Ovary (tissue), 7 donors: ENCODE measurements at regions not wholly inside any gene's neighbourhood (a gene's known extent, or its start where the extent isn't known, plus 50 kb on each side); places are given as distances from the start of the nearest gene placed in this dataset.
"Not testable (repeated sequence)": the region's sequence is repeated elsewhere in the genome, so short reads cannot be mapped to it uniquely, and the experiment has no call there.

Experiments used
- DNase-seq, 5 donors: peaks; one replicate each; pipeline ENCODE4 v3.0.0-alpha.2; 2019 to 2020
- H3K27ac ChIP-seq, 2 donors: fragments of 200-600 bp; one replicate each; pipeline versions ENCODE4 v1.5.1 to v1.8.0; 2019 to 2022
- H3K27me3 ChIP-seq: fragments of 200-600 bp; one replicate; pipeline ENCODE4 v1.8.0; 2022
- H3K36me3 ChIP-seq: fragments of 200-600 bp; sonication (generic); one replicate; pipeline ENCODE4 v1.5.1; 2019
- H3K4me1 ChIP-seq: one replicate; pipeline ENCODE4 v1.8.1; 2013; ENCODE audit warnings: mild to moderate bottlenecking, moderate library complexity; ENCODE audit not compliant: insufficient read depth
- H3K4me3 ChIP-seq: fragments of 200-600 bp; sonication (generic); one replicate; pipeline ENCODE4 v1.5.1; 2017
- H3K9me3 ChIP-seq, 2 donors: fragments of 200-600 bp in 1 of 2; sonication (generic) in 1 of 2; one replicate each; pipeline versions ENCODE4 v1.5.1 to v1.8.1; 2013 to 2019; ENCODE audit warnings: mild to moderate bottlenecking in 1 of 2, moderate library complexity in 1 of 2
- EP300 ChIP-seq: sonication (generic); formaldehyde crosslinking; IDR thresholded peaks from one replicate; pipeline ENCODE4 v1.6.1; 2017; ENCODE audit warnings: antibody characterized with exemption
- POLR2A ChIP-seq: fragments of 450-650 bp; IDR thresholded peaks from one replicate; pipeline ENCODE4 v1.6.1; 2017; ENCODE audit warnings: antibody characterized with exemption, mild to moderate bottlenecking, moderate library complexity
- WGBS, 3 donors: extraction: QIAGEN DNeasy Blood & Tissue Kit in 1 of 3; methylation state at CpG; one replicate each; pipeline versions ENCODE4 v1.1.5 to v1.1.7; 2013 to 2017; 5-methylcytosine and 5-hydroxymethylcytosine counted together
- intact Hi-C, 4 donors: fragments of 100-400 bp; cut with DNase I; formaldehyde crosslinking; loops; one replicate each; pipeline versions ENCODE4 v1.11.0 to v1.15.1; 2022 to 2023
- TF ChIP-seq, protein P1 (sequence below), 3 donors: fragments of 450-650 bp in 2 of 3; fragments of 200-600 bp in 1 of 3; IDR thresholded peaks; one replicate each; pipeline versions ENCODE4 v1.5.1 to v1.8.0; 2016 to 2022; ENCODE audit warnings: antibody characterized with exemption in 3 of 3, mild to moderate bottlenecking in 1 of 3
- donor health status: DM: no; HTN: no; CAD: no; lungs with moderate emphysema.
- donor health status: DM: no; HTN: no; CAD: no.
- donor health status: Bipolar disorder and iron deficiency.
- donor health status: DM: no; HTN: no; CAD: no.
- donor health status: DM: yes; HTN: yes; CAD: no.

DNA sequence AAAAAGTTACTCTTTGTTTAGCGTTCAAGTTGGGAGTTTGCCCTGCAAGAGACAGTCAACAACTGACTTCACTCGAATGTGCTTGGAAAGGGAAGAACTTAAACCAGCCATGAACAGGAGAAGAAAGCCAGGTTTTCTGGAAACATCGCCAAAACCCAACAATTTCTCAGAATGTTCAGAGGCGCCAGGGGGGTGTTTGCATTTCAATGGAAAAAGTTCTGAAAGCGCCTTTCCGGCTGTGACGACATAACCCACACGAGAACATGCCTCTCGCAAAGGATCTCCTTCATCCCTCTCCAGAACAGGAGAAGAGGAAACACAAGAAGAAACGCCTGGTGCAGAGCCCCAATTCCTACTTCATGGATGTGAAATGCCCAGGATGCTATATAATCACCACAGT is 78.1 kb upstream of the ADGRA3 start:
- no peak for TF ChIP-seq EP300
- Histone ChIP-seq H3K27ac (no peak overlapping the region), H3K9me3 (no peaks in the 10 kb centered on the region), H3K4me1 (no peaks in the 10 kb centered on the region), H3K4me3 (no peak overlapping the region), H3K27me3 (no peaks in the 10 kb centered on the region), H3K36me3 (no peaks in the 10 kb centered on the region)
- no peak for DNase-seq
- WGBS, 3 donors: 67 to 78% (median 71%) methylated on average over 10 of the region's 10 CpGs
- intact Hi-C loops: no loop called here

DNA sequence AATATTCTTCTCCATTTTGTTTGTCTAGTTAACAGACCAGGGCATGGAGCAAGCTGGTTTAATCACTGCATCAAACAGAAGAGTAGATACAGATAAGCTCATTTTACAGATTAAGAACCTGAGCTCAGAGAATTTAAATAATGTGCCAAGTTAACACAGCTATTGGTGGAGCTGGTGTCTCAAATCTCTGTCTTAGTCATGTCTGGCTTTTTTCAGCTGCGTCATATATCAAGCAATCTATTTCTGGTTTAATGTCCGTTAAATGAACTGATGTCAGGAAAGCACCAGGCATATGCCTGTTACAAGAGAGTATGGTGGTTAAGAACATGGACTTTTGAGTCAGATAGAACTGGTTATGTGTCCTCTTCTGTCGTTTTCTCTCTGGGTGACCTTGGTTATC is 79.8 kb upstream of the ADGRA3 start:
- Histone ChIP-seq H3K4me1 (no peaks in the 10 kb centered on the region), H3K27me3 (no peaks in the 10 kb centered on the region), H3K36me3 (no peaks in the 10 kb centered on the region), H3K27ac (no peak overlapping the region), H3K4me3 (no peak overlapping the region), H3K9me3 (no peaks in the 10 kb centered on the region)
- 60 to 64% (median 61%) methylated on average over 3 of the region's 3 CpGs for WGBS, 3 donors
- TF ChIP-seq POLR2A (no peak), EP300 (no peak)
- TF ChIP-seq, protein P1, sequence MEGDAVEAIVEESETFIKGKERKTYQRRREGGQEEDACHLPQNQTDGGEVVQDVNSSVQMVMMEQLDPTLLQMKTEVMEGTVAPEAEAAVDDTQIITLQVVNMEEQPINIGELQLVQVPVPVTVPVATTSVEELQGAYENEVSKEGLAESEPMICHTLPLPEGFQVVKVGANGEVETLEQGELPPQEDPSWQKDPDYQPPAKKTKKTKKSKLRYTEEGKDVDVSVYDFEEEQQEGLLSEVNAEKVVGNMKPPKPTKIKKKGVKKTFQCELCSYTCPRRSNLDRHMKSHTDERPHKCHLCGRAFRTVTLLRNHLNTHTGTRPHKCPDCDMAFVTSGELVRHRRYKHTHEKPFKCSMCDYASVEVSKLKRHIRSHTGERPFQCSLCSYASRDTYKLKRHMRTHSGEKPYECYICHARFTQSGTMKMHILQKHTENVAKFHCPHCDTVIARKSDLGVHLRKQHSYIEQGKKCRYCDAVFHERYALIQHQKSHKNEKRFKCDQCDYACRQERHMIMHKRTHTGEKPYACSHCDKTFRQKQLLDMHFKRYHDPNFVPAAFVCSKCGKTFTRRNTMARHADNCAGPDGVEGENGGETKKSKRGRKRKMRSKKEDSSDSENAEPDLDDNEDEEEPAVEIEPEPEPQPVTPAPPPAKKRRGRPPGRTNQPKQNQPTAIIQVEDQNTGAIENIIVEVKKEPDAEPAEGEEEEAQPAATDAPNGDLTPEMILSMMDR (IDR thresholded peaks at IDR 0.05): no peak
- intact Hi-C loops: no loop called here
- DNase-seq: no peak

DNA sequence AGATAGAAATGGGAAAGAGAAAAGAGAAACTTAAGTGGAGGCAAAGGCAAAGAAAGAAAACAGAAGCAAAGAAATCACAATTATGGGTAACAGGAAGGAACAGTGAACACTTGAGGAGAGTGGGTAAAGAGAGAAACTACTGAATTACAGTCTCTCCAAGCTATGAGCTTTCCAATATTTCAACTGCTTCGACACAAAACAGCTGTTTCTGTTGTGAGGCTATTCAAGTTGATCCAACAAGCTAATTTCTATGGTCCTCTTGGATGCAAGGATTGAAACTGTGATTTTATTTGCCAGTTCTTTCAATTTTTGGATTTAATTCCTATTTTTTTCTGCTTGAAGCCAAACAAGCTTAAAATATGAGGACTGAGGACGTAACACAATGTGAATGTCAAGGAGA is 80.5 kb upstream of the ADGRA3 start:
- DNase-seq: no peak
- 9 to 11% (median 10%) methylated on average over 2 of the region's 2 CpGs for WGBS, 3 donors

DNA sequence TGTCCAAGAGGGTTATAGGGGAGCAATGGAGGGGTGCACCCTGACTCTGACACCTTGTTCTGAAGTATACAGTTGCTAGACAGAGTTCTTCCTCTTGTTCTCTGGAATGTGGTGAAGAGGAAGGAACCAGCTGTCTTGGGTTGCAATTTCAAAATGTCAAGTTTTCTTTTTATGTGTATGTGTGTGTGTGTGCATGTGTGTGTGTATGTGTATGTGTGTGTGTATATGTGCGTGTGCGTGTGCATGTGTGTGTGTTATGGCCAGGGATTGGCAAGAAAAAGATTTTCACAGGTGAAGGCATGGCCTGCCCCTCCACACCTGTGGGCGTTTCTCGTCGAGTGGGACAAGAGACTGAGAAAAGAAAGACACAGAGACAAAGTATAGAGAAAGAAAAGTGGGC is 81.6 kb upstream of the ADGRA3 start:
- Histone ChIP-seq H3K36me3 (no peaks in the 10 kb centered on the region), H3K4me1 (no peaks in the 10 kb centered on the region), H3K9me3 (no peaks in the 10 kb centered on the region), H3K4me3 (no peak overlapping the region), H3K27ac (no peak overlapping the region), H3K27me3 (no peaks in the 10 kb centered on the region)
- TF ChIP-seq, protein P1 (IDR thresholded peaks at IDR 0.05): no peak
- TF ChIP-seq POLR2A (no peak), EP300 (no peak)
- no peak for DNase-seq
- 87 to 93% (median 90%) methylated on average over 5 of the region's 5 CpGs for WGBS, 3 donors
- intact Hi-C loops: no loop called here

More for the DNA sequence above, 80.5 kb upstream of the ADGRA3 start:
- Histone ChIP-seq H3K36me3 (no peaks in the 10 kb centered on the region), H3K27me3 (no peaks in the 10 kb centered on the region), H3K27ac (no peak overlapping the region), H3K4me1 (no peaks in the 10 kb centered on the region), H3K9me3 (no peaks in the 10 kb centered on the region), H3K4me3 (no peak overlapping the region)
- TF ChIP-seq, protein P1 (IDR thresholded peaks at IDR 0.05): no peak
- TF ChIP-seq EP300 (no peak), POLR2A (no peak)
- intact Hi-C loops: no loop called here

DNA sequence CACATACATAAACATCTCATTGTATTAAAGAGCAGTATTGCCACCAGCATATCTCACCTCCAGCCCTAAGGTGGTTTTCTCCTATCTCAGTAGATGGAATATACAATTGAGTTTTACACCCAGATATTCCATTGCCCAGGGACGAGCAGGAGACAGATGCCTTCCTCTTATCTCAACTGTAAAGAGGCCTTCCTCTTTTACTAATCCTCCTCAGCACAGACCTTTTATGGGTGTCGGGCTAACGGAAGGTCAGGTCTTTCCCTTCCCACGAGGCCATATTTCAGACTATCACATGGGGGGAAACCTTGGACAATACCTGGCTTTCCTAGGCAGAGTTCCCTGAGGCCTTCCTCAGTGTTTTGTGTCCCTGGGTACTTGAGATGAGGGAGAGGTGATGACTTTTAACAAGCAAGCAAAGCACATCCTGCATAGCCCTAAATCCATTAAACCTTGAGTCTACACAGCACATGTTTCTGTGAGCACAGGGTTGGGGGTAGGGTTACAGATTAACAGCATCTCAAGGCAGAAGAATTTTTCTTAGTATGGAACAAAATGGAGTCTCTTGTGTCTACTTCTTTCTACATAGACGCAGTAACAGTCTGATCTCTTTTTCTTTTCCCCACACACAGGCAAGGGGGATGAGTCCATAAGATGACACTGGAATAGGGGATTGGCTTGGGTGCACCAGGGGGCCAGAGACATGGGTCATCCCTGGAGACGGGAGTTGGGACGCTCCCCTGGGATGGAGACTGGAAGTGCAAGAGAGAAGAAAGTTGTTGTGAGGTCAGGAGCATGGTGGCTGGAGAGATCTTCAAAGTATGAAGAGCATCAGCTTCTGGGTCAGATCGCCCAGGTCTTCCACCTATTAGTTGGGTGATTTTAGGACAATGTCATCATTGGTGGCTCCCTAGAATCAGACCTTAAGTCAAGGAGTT is 82.5 kb upstream of the ADGRA3 start:
- H3K4me1 ChIP-seq, DNase-seq, intact Hi-C loops, H3K9me3 ChIP-seq, H3K27me3 ChIP-seq, H3K36me3 ChIP-seq, H3K4me3 ChIP-seq, H3K27ac ChIP-seq: not testable (repeated sequence)
- 70 to 78% (median 78%) methylated on average over 8 of the region's 8 CpGs for WGBS, 3 donors

DNA sequence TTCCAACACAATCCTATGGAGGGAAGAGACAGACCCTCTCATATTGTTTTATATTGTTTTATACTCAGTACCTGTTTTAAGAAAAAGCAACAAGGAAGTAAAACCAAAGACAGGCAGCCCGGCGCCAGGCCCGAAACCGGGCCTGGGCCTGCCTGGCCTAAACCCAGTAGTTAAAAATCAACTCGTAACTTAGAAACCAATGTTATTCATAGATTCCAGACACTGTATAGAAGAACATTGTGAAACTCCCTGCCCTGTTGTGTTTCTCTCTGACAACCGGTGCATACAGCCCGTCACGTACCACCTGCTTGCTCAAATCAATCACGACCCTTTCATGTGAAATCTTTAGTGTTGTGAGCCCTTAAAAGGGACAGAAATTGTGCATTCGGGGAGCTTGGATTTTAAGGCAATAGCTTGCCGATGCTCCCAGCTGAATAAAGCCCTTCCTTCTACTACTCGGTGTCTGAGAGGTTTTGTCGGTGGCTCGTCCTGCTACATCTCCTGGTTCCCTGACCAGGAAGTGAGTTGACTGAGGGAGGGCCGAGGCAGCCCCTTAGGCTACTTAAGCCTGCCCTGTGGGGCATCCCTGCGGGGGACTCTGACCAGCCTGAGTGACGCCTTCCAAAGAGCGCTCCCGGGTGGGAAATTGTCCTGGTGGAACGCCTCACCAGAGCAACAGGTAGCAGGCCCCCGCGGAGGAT is 83.5 kb upstream of the ADGRA3 start:
- intact Hi-C loops, H3K27ac ChIP-seq, H3K36me3 ChIP-seq, H3K27me3 ChIP-seq, H3K4me1 ChIP-seq, DNase-seq, H3K9me3 ChIP-seq, H3K4me3 ChIP-seq: not testable (repeated sequence)
- 88 to 96% (median 90%) methylated on average over 22 of the region's 22 CpGs for WGBS, 3 donors

DNA sequence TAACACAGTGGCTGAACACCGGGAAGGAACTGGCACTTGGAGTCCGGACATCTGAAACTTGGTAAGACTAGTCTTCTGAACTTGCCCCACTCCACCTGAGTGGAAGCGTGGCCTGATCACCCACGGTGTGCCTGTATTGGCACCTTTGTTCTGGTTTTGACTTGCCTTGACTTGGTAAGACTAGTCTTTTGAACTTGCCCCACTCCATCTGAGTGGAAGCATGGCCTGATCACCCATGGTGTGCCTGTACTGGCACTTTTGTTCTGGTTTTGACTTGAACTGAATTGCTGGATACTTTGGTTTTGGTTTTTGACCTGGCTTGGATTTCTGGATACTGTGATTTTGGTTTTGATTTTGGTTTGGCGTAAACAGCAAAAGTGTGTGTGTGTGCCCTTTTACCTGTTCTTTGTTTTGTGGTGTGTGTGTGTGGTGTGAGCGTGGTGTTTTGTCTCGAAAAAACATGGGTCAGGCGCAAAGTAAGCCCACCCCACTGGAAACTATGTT is 84.1 kb upstream of the ADGRA3 start:
- H3K27me3 ChIP-seq, H3K27ac ChIP-seq, H3K4me1 ChIP-seq, H3K36me3 ChIP-seq, H3K4me3 ChIP-seq, H3K9me3 ChIP-seq, DNase-seq: not testable (repeated sequence)
- WGBS, 3 donors: 92 to 97% (median 93%) methylated on average over 8 of the region's 8 CpGs
- intact Hi-C loops: loop anchor here in 1 of 4 donors (5.0 kb wide), 1 partner anchor 192 kb away; no protein-coding TSS in a partner anchor

DNA sequence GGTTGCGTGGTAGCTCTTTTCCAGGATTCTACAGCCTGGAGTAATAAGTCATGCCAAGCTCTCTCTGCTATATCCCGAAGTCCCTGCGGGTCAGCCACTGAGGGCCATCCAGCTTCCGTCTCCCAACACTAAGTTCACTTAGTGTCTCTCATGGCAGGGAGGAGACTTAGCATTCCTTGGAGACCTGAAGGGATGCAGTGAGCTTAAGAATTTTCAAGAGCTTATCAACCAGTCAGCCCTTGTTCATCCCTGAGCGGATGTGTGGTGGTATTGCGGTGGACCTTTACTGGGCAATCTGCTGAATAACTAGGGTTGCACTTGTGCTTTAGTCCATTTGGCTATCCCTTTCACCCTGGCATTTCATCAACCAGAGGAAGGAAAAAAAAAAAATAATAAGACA is 85.8 kb upstream of the ADGRA3 start:
- not testable (repeated sequence) for H3K27ac ChIP-seq, H3K9me3 ChIP-seq, H3K36me3 ChIP-seq, H3K4me1 ChIP-seq, H3K4me3 ChIP-seq, H3K27me3 ChIP-seq, DNase-seq
- 95 to 96% (median 96%) methylated on average over 6 of the region's 6 CpGs for WGBS, 3 donors
- intact Hi-C loops: loop anchor here in 1 of 4 donors (5.0 kb wide), 1 partner anchor 191 kb away; no protein-coding TSS in a partner anchor
